Pulmonary artery endothelial cell (primary cell): ENCODE measurements at regions not wholly inside any gene's neighbourhood (a gene's known extent, or its start where the extent isn't known, plus 50 kb on each side); places are given as distances from the start of the nearest gene placed in this dataset.
"Not testable (repeated sequence)": the region's sequence is repeated elsewhere in the genome, so short reads cannot be mapped to it uniquely, and the experiment has no call there.

Experiments used
- DNase-seq: peaks from one replicate; pipeline ENCODE4 v3.0.0-alpha.2; 2011; ENCODE audit warnings: low read depth, low spot score

- no peak for DNase-seq
These were observed 96.8 kb upstream of the DPT start for GRCh38 chr1:168825820-168826219.

GRCh38 chr1:168826269-168826668 is 97.3 kb upstream of the DPT start:
- DNase-seq: no peak

- DNase-seq: no peak
These were observed 98.6 kb upstream of the DPT start for GRCh38 chr1:168827557-168827956.

GRCh38 chr1:168829876-168830275 is 100.9 kb upstream of the DPT start:
- no peak for DNase-seq

- DNase-seq: no peak
These were observed 101.6 kb upstream of the DPT start for GRCh38 chr1:168830562-168830961.

GRCh38 chr1:168832661-168833060 is 103.7 kb upstream of the DPT start:
- no peak for DNase-seq

GRCh38 chr1:168833362-168833761 is 104.4 kb upstream of the DPT start:
- DNase-seq: no peak

- no peak for DNase-seq
These were observed 104.8 kb upstream of the DPT start for GRCh38 chr1:168833801-168834224.

- no peak for DNase-seq
These were observed 105.3 kb upstream of the DPT start for GRCh38 chr1:168834225-168834872.

GRCh38 chr1:168835176-168835575 is 106.2 kb upstream of the DPT start:
- DNase-seq: no peak

GRCh38 chr1:168835791-168836190 is 106.8 kb upstream of the DPT start:
- no peak for DNase-seq

GRCh38 chr1:168836469-168836868 is 107.5 kb upstream of the DPT start:
- no peak for DNase-seq

GRCh38 chr1:168837230-168837629 is 108.2 kb upstream of the DPT start:
- not testable (repeated sequence) for DNase-seq

GRCh38 chr1:168842306-168842705 is 113.3 kb upstream of the DPT start:
- no peak for DNase-seq

GRCh38 chr1:168842916-168843315 is 113.9 kb upstream of the DPT start:
- no peak for DNase-seq

GRCh38 chr1:168843401-168843800 is 114.4 kb upstream of the DPT start:
- DNase-seq: no peak

- DNase-seq: no peak
These were observed 114.9 kb upstream of the DPT start for GRCh38 chr1:168843950-168844349.

GRCh38 chr1:168845140-168845539 is 116.1 kb upstream of the DPT start:
- DNase-seq: no peak

GRCh38 chr1:168848051-168848450 is 119.0 kb upstream of the DPT start:
- DNase-seq: no peak

- no peak for DNase-seq
These were observed 132.5 kb upstream of the DPT start for GRCh38 chr1:168861421-168862004.

GRCh38 chr1:168863772-168864171 is 134.8 kb upstream of the DPT start:
- no peak for DNase-seq

GRCh38 chr1:168864266-168864665 is 135.3 kb upstream of the DPT start:
- DNase-seq: no peak

GRCh38 chr1:168865850-168866620 is 137.0 kb upstream of the DPT start:
- DNase-seq: no peak
